SU-DHL-6 (cell line): ENCODE measurements at regions not wholly inside any gene's neighbourhood (a gene's known extent, or its start where the extent isn't known, plus 50 kb on each side); places are given as distances from the start of the nearest gene placed in this dataset.

Experiments used
- H2AFZ ChIP-seq: fragments of 200-600 bp; sonication (generic); 2 replicates; pipeline ENCODE4 v1.6.1; 2014; ENCODE audit warnings: low read depth, mild to moderate bottlenecking, moderate library complexity, mixed read lengths, antibody characterized with exemption, low read length; ENCODE audit not compliant: severe bottlenecking
- H3F3A ChIP-seq: fragments of 200-600 bp; shearing (Covaris generic); 2 replicates; pipeline ENCODE4 v1.6.0; 2016; ENCODE audit warnings: antibody characterized with exemption, mild to moderate bottlenecking; ENCODE audit not compliant: insufficient read depth
- H3K27ac ChIP-seq: fragments of 200-600 bp; sonication (generic); 2 replicates; pipeline ENCODE4 v1.5.1; 2016; ENCODE audit warnings: low read depth, mild to moderate bottlenecking, low read length, moderate library complexity, mixed read lengths
- H3K27me3 ChIP-seq: fragments of 200-600 bp; sonication (generic), shearing (Covaris generic); 2 replicates; pipeline ENCODE4 v1.6.0; 2014; ENCODE audit warnings: mild to moderate bottlenecking, low read length
- H3K36me3 ChIP-seq: fragments of 200-600 bp; sonication (generic); 2 replicates; pipeline ENCODE4 v1.6.1; 2014; ENCODE audit warnings: mild to moderate bottlenecking, low read length, mixed read lengths
- H3K4me2 ChIP-seq: fragments of 300-600, 200-600 bp; shearing (Covaris generic), sonication (generic); 2 replicates; pipeline ENCODE4 v1.6.0; 2014; ENCODE audit warnings: low read length, low read depth, mild to moderate bottlenecking; ENCODE audit not compliant: poor library complexity, severe bottlenecking
- H3K4me3 ChIP-seq: fragments of 200-600 bp; sonication (generic); 2 replicates; pipeline ENCODE4 v1.5.1; 2014; ENCODE audit warnings: antibody characterized with exemption, low read length, mild to moderate bottlenecking, mixed read lengths; ENCODE audit not compliant: insufficient read depth, poor library complexity, severe bottlenecking
- H3K79me2 ChIP-seq: fragments of 200-600 bp; sonication (generic); 2 replicates; pipeline ENCODE4 v1.6.1; 2014; ENCODE audit warnings: mild to moderate bottlenecking, low read length, moderate library complexity; ENCODE audit not compliant: insufficient read depth
- H3K9ac ChIP-seq: fragments of 200-600 bp; sonication (generic); 2 replicates; pipeline ENCODE4 v1.7.0; 2014; ENCODE audit warnings: mild to moderate bottlenecking, low read length
- H3K9me2 ChIP-seq: fragments of 200-600 bp; sonication (generic); replicated peaks from 2 replicates; pipeline ENCODE4 v1.6.1; 2014; ENCODE audit warnings: low read length; ENCODE audit not compliant: insufficient read depth
- H3K9me3 ChIP-seq: fragments of 200-600 bp; sonication (generic); 2 replicates; pipeline ENCODE4 v1.6.1; 2014; ENCODE audit warnings: low read length, mixed read lengths; ENCODE audit not compliant: insufficient read depth
- H4K20me1 ChIP-seq: fragments of 200-600 bp; sonication (generic); 2 replicates; pipeline ENCODE4 v1.6.1; 2014; ENCODE audit warnings: low read depth, mild to moderate bottlenecking, antibody characterized with exemption, low read length, moderate library complexity, mixed read lengths
- EZH2phosphoT487 ChIP-seq: fragments of 200-600 bp; sonication (generic), shearing (Covaris generic); conservative IDR thresholded peaks from 2 replicates; pipeline ENCODE4 v1.6.1; 2018; ENCODE audit warnings: mild to moderate bottlenecking, antibody characterized with exemption, low read length, moderate library complexity, mixed read lengths
- TF ChIP-seq, protein P1 (sequence below): fragments of 200-600 bp; sonication (generic); IDR thresholded peaks from one replicate; pipeline ENCODE4 v1.5.1; 2017; ENCODE audit warnings: antibody characterized with exemption, mild to moderate bottlenecking, low read length, moderate library complexity; ENCODE audit not compliant: insufficient read depth, poor library complexity, severe bottlenecking

DNA sequence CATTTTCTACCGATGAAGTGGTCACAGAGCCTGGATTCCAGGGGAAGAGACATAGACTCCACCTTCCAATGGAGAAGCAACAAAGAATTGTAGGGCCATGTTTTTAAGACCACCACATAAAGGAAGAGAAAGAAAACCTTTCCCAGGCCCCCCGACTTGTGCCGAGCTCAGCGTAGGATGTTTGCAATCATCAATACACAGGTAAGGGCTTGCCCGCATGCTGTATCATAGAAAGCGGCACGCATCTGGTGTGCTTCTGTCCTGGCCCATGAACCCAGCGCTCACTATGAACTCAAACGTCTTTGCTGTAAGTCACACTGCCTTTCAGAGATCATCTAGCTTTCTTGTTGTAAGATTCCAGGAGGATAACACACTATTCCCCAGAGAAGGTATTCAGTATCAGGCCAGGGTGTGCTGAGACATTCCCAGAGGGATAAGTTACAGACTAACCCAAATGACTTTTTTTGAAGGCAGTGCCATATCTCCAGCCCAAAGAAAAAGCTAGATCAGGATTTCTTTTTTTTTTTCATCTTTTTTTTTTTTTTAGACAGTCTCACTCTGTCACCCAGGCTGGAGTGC, 79.5 kb upstream of the RPL38 start:
- Histone ChIP-seq H2AFZ (no peak overlapping the region), H3K4me3 (no peak overlapping the region), H3K9ac (no peak overlapping the region), H3K9me3 (no peaks in the 10 kb centered on the region), H3K36me3 (no peaks in the 10 kb centered on the region), H3K79me2 (no peaks in the 10 kb centered on the region), H3F3A (no peaks in the 10 kb centered on the region), H3K27ac (no peak overlapping the region), H4K20me1 (no peaks in the 10 kb centered on the region), H3K27me3 (no peaks in the 10 kb centered on the region), H3K9me2 (no peaks in the 10 kb centered on the region), H3K4me2 (no peak overlapping the region)
- TF ChIP-seq, protein P1, sequence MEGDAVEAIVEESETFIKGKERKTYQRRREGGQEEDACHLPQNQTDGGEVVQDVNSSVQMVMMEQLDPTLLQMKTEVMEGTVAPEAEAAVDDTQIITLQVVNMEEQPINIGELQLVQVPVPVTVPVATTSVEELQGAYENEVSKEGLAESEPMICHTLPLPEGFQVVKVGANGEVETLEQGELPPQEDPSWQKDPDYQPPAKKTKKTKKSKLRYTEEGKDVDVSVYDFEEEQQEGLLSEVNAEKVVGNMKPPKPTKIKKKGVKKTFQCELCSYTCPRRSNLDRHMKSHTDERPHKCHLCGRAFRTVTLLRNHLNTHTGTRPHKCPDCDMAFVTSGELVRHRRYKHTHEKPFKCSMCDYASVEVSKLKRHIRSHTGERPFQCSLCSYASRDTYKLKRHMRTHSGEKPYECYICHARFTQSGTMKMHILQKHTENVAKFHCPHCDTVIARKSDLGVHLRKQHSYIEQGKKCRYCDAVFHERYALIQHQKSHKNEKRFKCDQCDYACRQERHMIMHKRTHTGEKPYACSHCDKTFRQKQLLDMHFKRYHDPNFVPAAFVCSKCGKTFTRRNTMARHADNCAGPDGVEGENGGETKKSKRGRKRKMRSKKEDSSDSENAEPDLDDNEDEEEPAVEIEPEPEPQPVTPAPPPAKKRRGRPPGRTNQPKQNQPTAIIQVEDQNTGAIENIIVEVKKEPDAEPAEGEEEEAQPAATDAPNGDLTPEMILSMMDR, result no peak
- TF ChIP-seq EZH2phosphoT487, result no peak

DNA sequence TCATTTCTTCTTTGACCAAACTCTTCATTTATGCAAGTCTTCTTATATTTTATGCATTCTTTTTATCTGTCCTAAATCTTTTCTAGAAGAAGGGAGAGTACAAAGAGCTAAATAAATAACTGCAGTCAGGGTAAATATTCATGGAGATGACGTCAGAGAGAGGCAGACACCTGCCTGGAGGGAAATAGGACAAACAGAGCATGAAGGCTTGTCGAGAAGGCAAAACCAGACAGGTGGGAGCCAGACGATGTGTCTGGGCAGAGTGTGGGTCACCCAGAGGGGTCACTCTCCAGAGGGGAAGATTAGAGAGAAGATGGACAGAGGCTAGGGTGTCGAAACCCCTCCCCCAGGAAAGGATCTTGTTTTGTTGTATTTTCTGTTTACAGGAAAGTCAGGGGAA, 78.3 kb upstream of the RPL38 start:
- H3K9ac ChIP-seq, result no peak overlapping the region
- no peak overlapping the region for H3K4me3 ChIP-seq
- H3K27ac ChIP-seq, result no peak overlapping the region
- H3K9me2 ChIP-seq, result no peaks in the 10 kb centered on the region
- no peaks in the 10 kb centered on the region for H3K27me3 ChIP-seq
- no peaks in the 10 kb centered on the region for H3K9me3 ChIP-seq
- TF ChIP-seq, protein P1, result no peak
- H3F3A ChIP-seq, result no peaks in the 10 kb centered on the region
- H4K20me1 ChIP-seq, result no peaks in the 10 kb centered on the region
- H3K36me3 ChIP-seq, result no peaks in the 10 kb centered on the region
- no peak overlapping the region for H3K4me2 ChIP-seq
- no peaks in the 10 kb centered on the region for H3K79me2 ChIP-seq
- H2AFZ ChIP-seq, result no peak overlapping the region

DNA sequence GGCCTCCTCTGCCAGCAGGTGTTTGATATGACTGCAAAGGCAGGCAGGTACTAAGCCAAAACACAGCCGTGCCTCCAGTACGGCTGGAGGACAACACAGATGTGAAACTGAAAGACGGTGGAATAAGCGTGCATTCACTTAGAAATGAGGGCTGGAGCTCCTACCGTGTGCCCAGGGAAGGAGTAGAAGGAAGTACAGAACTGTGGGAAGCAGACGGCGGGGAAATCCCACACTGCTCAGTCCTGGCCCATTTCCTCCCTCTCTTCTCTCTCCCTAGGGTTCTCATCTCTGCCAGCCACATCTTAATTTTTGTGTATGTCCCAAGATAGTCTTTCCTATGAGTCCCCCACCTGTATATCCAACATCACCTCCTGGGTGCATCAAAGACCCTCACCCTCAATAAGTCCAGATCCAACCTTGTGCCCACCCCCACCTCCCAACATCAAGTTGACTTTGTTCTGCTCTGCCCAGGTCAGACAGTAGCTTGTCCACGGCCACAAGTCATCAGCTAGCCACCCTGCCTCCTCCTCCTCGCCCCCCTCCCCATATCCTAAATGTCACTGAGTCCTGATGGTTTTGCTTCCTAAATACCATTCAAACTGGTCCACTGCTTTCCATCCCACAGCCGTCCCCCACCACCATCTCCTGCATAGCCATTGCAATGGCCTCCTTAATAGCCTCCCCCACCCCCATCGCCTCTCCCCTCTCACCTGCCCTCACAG, 77.1 kb upstream of the RPL38 start:
- no peak for TF ChIP-seq EZH2phosphoT487
- TF ChIP-seq, protein P1, result no peak
- Histone ChIP-seq H3K9me3 (no peaks in the 10 kb centered on the region), H3F3A (no peaks in the 10 kb centered on the region), H3K9ac (no peak overlapping the region), H3K36me3 (no peaks in the 10 kb centered on the region), H2AFZ (no peak overlapping the region), H3K9me2 (no peaks in the 10 kb centered on the region), H3K27me3 (no peaks in the 10 kb centered on the region), H3K79me2 (no peaks in the 10 kb centered on the region), H3K27ac (no peak overlapping the region), H4K20me1 (no peaks in the 10 kb centered on the region), H3K4me2 (no peak overlapping the region), H3K4me3 (no peak overlapping the region)
